H1 (cell line): ENCODE measurements at regions not wholly inside any gene's neighbourhood (a gene's known extent, or its start where the extent isn't known, plus 50 kb on each side); places are given as distances from the start of the nearest gene placed in this dataset.

Experiments used
- CBX8 ChIP-seq: fragments of 300-800, 300-1000 bp; sonication (generic); IDR thresholded peaks from 2 replicates; pipeline ENCODE4 v1.7.1; 2016; ENCODE audit warnings: low read depth, low read length, borderline replicate concordance
- CEBPB ChIP-seq: IDR thresholded peaks from 2 replicates; pipeline ENCODE4 v1.6.1; 2012; ENCODE audit warnings: low read depth, low read length
- EP300 ChIP-seq, 2 experiments: IDR thresholded peaks; 1 replicate in 1 of 2; 2 replicates in 1 of 2; pipeline ENCODE4 v1.6.1; 2011 to 2012; ENCODE audit warnings: low read depth in 2 of 2, low read length in 2 of 2, mild to moderate bottlenecking in 2 of 2, borderline replicate concordance in 1 of 2, inconsistent platforms in 1 of 2, moderate library complexity in 1 of 2
- MAFK ChIP-seq: IDR thresholded peaks from 2 replicates; pipeline ENCODE4 v1.6.1; 2012; ENCODE audit warnings: low read depth, mild to moderate bottlenecking, improper control_type of control experiment, low read length
- RAD21 ChIP-seq, 2 experiments: IDR thresholded peaks in 1 of 2; conservative IDR thresholded peaks in 1 of 2; 2 replicates each; pipeline ENCODE4 v1.6.1; 2011; ENCODE audit warnings: low read depth in 2 of 2, low read length in 2 of 2, improper control_type of control experiment in 1 of 2, inconsistent platforms in 1 of 2, mild to moderate bottlenecking in 1 of 2, moderate library complexity in 1 of 2
- RNF2 ChIP-seq: fragments of 200-900, 300-1000 bp; sonication (generic); IDR thresholded peaks from 2 replicates; pipeline ENCODE4 v1.7.1; 2016; ENCODE audit warnings: borderline replicate concordance, low read depth, mild to moderate bottlenecking, antibody characterized with exemption, low read length; ENCODE audit not compliant: poor library complexity, severe bottlenecking; ENCODE audit errors: missing control alignments
- TF ChIP-seq, protein P1 (sequence below): fragments of 300-600 bp; sonication (generic); IDR thresholded peaks from 2 replicates; pipeline ENCODE4 v1.7.1; 2012; ENCODE audit warnings: low read length, moderate library complexity, mild to moderate bottlenecking, inconsistent platforms; ENCODE audit not compliant: insufficient replicate concordance

DNA sequence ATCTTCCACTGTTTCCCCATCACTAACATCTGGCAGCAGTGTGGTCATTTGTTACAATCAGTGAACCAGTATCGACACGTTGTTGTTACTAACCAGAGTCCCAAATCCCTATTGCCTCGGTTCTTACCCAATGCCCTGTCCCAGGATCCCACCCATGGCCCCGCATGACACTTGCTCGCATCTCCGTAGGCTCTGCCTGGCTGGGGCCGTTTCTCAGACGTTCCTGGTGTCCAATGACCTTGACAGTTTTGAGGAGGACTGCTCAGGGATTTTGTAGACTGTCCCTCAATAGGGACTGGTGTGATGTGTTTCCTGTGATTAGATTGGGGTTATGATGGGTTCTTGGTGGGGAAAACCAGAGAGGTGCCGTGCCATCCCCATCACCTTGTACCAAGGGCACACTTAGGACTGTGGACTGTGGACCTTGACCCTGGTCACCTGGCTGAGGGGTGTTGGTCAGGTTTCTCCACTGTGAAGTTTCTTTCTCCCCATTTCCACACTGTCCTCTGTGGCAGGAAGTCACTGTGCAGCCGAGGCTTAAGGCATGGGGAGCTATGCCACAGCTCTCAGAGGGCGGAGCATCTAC lies 108.4 kb downstream of the ADRA2C start (continued):
- TF ChIP-seq, protein P1, sequence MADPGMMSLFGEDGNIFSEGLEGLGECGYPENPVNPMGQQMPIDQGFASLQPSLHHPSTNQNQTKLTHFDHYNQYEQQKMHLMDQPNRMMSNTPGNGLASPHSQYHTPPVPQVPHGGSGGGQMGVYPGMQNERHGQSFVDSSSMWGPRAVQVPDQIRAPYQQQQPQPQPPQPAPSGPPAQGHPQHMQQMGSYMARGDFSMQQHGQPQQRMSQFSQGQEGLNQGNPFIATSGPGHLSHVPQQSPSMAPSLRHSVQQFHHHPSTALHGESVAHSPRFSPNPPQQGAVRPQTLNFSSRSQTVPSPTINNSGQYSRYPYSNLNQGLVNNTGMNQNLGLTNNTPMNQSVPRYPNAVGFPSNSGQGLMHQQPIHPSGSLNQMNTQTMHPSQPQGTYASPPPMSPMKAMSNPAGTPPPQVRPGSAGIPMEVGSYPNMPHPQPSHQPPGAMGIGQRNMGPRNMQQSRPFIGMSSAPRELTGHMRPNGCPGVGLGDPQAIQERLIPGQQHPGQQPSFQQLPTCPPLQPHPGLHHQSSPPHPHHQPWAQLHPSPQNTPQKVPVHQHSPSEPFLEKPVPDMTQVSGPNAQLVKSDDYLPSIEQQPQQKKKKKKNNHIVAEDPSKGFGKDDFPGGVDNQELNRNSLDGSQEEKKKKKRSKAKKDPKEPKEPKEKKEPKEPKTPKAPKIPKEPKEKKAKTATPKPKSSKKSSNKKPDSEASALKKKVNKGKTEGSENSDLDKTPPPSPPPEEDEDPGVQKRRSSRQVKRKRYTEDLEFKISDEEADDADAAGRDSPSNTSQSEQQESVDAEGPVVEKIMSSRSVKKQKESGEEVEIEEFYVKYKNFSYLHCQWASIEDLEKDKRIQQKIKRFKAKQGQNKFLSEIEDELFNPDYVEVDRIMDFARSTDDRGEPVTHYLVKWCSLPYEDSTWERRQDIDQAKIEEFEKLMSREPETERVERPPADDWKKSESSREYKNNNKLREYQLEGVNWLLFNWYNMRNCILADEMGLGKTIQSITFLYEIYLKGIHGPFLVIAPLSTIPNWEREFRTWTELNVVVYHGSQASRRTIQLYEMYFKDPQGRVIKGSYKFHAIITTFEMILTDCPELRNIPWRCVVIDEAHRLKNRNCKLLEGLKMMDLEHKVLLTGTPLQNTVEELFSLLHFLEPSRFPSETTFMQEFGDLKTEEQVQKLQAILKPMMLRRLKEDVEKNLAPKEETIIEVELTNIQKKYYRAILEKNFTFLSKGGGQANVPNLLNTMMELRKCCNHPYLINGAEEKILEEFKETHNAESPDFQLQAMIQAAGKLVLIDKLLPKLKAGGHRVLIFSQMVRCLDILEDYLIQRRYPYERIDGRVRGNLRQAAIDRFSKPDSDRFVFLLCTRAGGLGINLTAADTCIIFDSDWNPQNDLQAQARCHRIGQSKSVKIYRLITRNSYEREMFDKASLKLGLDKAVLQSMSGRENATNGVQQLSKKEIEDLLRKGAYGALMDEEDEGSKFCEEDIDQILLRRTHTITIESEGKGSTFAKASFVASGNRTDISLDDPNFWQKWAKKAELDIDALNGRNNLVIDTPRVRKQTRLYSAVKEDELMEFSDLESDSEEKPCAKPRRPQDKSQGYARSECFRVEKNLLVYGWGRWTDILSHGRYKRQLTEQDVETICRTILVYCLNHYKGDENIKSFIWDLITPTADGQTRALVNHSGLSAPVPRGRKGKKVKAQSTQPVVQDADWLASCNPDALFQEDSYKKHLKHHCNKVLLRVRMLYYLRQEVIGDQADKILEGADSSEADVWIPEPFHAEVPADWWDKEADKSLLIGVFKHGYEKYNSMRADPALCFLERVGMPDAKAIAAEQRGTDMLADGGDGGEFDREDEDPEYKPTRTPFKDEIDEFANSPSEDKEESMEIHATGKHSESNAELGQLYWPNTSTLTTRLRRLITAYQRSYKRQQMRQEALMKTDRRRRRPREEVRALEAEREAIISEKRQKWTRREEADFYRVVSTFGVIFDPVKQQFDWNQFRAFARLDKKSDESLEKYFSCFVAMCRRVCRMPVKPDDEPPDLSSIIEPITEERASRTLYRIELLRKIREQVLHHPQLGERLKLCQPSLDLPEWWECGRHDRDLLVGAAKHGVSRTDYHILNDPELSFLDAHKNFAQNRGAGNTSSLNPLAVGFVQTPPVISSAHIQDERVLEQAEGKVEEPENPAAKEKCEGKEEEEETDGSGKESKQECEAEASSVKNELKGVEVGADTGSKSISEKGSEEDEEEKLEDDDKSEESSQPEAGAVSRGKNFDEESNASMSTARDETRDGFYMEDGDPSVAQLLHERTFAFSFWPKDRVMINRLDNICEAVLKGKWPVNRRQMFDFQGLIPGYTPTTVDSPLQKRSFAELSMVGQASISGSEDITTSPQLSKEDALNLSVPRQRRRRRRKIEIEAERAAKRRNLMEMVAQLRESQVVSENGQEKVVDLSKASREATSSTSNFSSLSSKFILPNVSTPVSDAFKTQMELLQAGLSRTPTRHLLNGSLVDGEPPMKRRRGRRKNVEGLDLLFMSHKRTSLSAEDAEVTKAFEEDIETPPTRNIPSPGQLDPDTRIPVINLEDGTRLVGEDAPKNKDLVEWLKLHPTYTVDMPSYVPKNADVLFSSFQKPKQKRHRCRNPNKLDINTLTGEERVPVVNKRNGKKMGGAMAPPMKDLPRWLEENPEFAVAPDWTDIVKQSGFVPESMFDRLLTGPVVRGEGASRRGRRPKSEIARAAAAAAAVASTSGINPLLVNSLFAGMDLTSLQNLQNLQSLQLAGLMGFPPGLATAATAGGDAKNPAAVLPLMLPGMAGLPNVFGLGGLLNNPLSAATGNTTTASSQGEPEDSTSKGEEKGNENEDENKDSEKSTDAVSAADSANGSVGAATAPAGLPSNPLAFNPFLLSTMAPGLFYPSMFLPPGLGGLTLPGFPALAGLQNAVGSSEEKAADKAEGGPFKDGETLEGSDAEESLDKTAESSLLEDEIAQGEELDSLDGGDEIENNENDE, result no peak
- no peak for TF ChIP-seq MAFK
- TF ChIP-seq RNF2, result no peak
- TF ChIP-seq RAD21 (IDR thresholded peaks at IDR 0.05 in 1 of 2, conservative IDR thresholded peaks at IDR 0.05 in 1 of 2; ENCODE audit: low read depth in 2 of 2, low read length in 2 of 2), result no peak
- TF ChIP-seq CEBPB, result no peak
- TF ChIP-seq CBX8, result no peak
- TF ChIP-seq EP300 (IDR thresholded peaks at IDR 0.05; ENCODE audit: borderline replicate concordance in 1 of 2, low read depth in 2 of 2, low read length in 2 of 2), result no peak
- TF ChIP-seq, all 59 proteins: peak for 0
